ENCODE measurements at regions not wholly inside any gene's neighbourhood (a gene's known extent, or its start where the extent isn't known, plus 50 kb on each side); places are given as distances from the start of the nearest gene placed in this dataset.

DNA sequence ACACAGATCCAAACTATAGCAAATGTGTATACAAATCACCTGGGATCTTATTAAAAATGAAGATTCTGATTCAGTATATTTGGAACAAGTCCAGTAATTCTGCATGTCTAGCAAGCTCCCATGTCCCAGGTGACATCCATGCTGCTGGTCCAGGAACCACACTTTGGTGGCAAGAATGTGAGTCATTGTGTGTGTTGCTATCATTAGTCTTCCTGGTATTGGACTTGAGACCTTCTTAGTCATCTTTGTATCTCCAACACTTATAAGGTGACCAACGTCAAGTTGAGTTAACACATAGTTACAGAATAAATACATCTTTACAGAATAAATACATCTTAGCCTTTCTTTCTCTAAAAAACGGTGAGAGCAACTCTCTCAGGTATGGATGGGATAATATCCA, 107.9 kb upstream of the NDUFV2 start:
- no peaks in the 10 kb centered on the region for H3K27me3 ChIP-seq (ENCODE audit: control insufficient read depth, insufficient read depth, low read length, poor library complexity, severe bottlenecking)
- 38% methylated on average over 2 of the region's 2 CpGs; no CpG with 5 or more reads in 1 of the 2 experiments for WGBS, 2 experiments (ENCODE audit: insufficient coverage in 1 of 2, insufficient read length in 1 of 2)
- no peaks in the 10 kb centered on the region for H3K27me3 Mint-ChIP-seq (ENCODE audit: insufficient read depth)

DNA sequence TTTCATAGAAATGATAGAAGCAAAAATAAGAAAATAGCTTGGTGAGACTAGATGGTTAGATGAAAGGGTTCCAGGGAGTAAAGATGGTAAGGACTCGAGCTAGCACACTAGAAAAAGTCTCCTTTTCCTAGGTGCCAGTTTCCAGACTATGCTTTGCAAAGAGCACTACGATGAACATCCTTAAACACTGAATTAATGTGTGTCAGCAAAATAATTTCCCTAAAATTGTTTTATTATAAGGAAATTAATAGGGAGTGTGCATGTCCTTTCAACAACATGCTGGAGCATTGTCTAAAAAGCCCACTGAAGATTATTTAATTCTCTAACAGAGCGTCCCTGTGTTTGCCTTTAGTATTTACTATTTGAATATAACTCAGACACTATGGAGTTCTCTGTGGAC, 107.4 kb upstream of the NDUFV2 start:
- DNase-seq = no peak
- no peak overlapping the region for H3K9ac ChIP-seq (ENCODE audit: extremely low read depth, low read length, poor library complexity, severe bottlenecking)
- no peak overlapping the region for H3K27ac ChIP-seq (ENCODE audit: low read depth, low read length)
- WGBS, 2 experiments (ENCODE audit: insufficient coverage in 1 of 2, insufficient read length in 1 of 2) = 92 to 100% methylated on average over 1 to 3 of the region's 3 CpGs
- H3K4me3 ChIP-seq (ENCODE audit: low read length) = no peak overlapping the region
- H3K9me3 Mint-ChIP-seq = no peaks in the 10 kb centered on the region
- no peaks in the 10 kb centered on the region for H3K4me1 ChIP-seq (ENCODE audit: control insufficient read depth, insufficient read depth, low read length)
- peaks cover 4% of the 10 kb centered on the region for H3K9me3 ChIP-seq (ENCODE audit: control insufficient read depth, low read length)
- H3K4me1 Mint-ChIP-seq = peaks cover 17% of the 10 kb centered on the region
- H3K36me3 Mint-ChIP-seq (ENCODE audit: low read depth) = no peaks in the 10 kb centered on the region
- TF ChIP-seq, protein P1, sequence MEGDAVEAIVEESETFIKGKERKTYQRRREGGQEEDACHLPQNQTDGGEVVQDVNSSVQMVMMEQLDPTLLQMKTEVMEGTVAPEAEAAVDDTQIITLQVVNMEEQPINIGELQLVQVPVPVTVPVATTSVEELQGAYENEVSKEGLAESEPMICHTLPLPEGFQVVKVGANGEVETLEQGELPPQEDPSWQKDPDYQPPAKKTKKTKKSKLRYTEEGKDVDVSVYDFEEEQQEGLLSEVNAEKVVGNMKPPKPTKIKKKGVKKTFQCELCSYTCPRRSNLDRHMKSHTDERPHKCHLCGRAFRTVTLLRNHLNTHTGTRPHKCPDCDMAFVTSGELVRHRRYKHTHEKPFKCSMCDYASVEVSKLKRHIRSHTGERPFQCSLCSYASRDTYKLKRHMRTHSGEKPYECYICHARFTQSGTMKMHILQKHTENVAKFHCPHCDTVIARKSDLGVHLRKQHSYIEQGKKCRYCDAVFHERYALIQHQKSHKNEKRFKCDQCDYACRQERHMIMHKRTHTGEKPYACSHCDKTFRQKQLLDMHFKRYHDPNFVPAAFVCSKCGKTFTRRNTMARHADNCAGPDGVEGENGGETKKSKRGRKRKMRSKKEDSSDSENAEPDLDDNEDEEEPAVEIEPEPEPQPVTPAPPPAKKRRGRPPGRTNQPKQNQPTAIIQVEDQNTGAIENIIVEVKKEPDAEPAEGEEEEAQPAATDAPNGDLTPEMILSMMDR (conservative IDR thresholded peaks at IDR 0.05) = no peak
- H3K4me3 Mint-ChIP-seq = no peak overlapping the region
- no peaks in the 10 kb centered on the region for H3K27me3 Mint-ChIP-seq (ENCODE audit: insufficient read depth)
- no peaks in the 10 kb centered on the region for H3K36me3 ChIP-seq (ENCODE audit: control insufficient read depth, insufficient read depth, low read length)
- no peaks in the 10 kb centered on the region for H3K27me3 ChIP-seq (ENCODE audit: control insufficient read depth, insufficient read depth, low read length, poor library complexity, severe bottlenecking)
- no peak overlapping the region for H3K27ac Mint-ChIP-seq

More for the DNA sequence above, 107.9 kb upstream of the NDUFV2 start:
- Histone ChIP-seq H3K27ac (ENCODE audit: low read depth, low read length) (no peak overlapping the region), H3K36me3 (ENCODE audit: control insufficient read depth, insufficient read depth, low read length) (no peaks in the 10 kb centered on the region), H3K9me3 (ENCODE audit: control insufficient read depth, low read length) (peaks cover 4% of the 10 kb centered on the region), H3K4me1 (ENCODE audit: control insufficient read depth, insufficient read depth, low read length) (no peaks in the 10 kb centered on the region), H3K4me3 (ENCODE audit: low read length) (no peak overlapping the region), H3K9ac (ENCODE audit: extremely low read depth, low read length, poor library complexity, severe bottlenecking) (no peak overlapping the region)
- Mint-ChIP-seq H3K27ac (no peak overlapping the region), H3K4me3 (no peak overlapping the region), H3K4me1 (peaks cover 17% of the 10 kb centered on the region), H3K9me3 (no peaks in the 10 kb centered on the region), H3K36me3 (ENCODE audit: low read depth) (no peaks in the 10 kb centered on the region)
- TF ChIP-seq, protein P1 (conservative IDR thresholded peaks at IDR 0.05) = no peak
- no peak for DNase-seq

DNA sequence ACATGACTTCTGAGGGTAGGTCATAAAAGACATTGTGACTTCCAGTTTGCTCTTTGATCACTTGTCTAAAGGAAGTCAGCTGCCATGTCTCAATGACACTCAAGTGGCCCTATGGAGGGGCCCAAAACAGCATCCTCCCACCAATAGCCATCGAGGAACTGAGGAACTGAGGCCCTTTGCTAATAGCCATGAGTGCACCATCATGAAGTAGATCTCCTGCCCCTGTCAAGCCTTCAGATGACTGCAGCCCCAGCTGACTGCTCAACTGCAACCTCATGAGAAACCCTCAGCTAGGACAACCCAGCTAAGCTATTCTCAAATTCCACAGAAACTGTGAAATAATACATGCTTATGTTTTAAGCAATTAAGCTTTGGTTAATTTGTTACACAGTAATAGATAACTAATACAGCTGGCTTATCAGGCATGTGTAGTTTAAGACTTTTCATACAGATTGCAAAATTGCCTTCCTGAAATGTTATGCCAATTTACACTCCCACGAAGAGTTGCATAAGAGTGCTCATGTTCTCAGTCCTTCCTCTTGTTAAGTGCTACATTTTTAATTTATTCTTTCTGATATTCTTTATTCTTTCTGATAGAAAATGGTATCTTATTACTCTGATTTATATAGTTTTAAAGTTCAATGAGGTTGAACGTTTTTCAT, 105.6 kb upstream of the NDUFV2 start:
- no peaks in the 10 kb centered on the region for H3K4me1 ChIP-seq (ENCODE audit: control insufficient read depth, insufficient read depth, low read length)
- H3K27ac ChIP-seq (ENCODE audit: low read depth, low read length) = no peak overlapping the region
- Mint-ChIP-seq H3K4me3 (no peak overlapping the region), H3K4me1 (peaks cover 17% of the 10 kb centered on the region), H3K36me3 (ENCODE audit: low read depth) (no peaks in the 10 kb centered on the region), H3K27ac (no peak overlapping the region), H3K27me3 (ENCODE audit: insufficient read depth) (no peaks in the 10 kb centered on the region), H3K9me3 (no peaks in the 10 kb centered on the region)
- no peaks in the 10 kb centered on the region for H3K27me3 ChIP-seq (ENCODE audit: control insufficient read depth, insufficient read depth, low read length, poor library complexity, severe bottlenecking)
- 94% methylated on average over 2 of the region's 3 CpGs; no CpG with 5 or more reads in 1 of the 2 experiments for WGBS, 2 experiments (ENCODE audit: insufficient coverage in 1 of 2, insufficient read length in 1 of 2)
- H3K36me3 ChIP-seq (ENCODE audit: control insufficient read depth, insufficient read depth, low read length) = no peaks in the 10 kb centered on the region
- TF ChIP-seq, protein P1 (conservative IDR thresholded peaks at IDR 0.05) = no peak
- peaks cover 4% of the 10 kb centered on the region for H3K9me3 ChIP-seq (ENCODE audit: control insufficient read depth, low read length)
- no peak for DNase-seq
- H3K9ac ChIP-seq (ENCODE audit: extremely low read depth, low read length, poor library complexity, severe bottlenecking) = no peak overlapping the region
- no peak overlapping the region for H3K4me3 ChIP-seq (ENCODE audit: low read length)

All from endodermal cell (in vitro differentiated cells).